ENCODE measurements at regions not wholly inside any gene's neighbourhood (a gene's known extent, or its start where the extent isn't known, plus 50 kb on each side); places are given as distances from the start of the nearest gene placed in this dataset.
"Not testable (repeated sequence)": the region's sequence is repeated elsewhere in the genome, so short reads cannot be mapped to it uniquely, and the experiment has no call there.

DNA sequence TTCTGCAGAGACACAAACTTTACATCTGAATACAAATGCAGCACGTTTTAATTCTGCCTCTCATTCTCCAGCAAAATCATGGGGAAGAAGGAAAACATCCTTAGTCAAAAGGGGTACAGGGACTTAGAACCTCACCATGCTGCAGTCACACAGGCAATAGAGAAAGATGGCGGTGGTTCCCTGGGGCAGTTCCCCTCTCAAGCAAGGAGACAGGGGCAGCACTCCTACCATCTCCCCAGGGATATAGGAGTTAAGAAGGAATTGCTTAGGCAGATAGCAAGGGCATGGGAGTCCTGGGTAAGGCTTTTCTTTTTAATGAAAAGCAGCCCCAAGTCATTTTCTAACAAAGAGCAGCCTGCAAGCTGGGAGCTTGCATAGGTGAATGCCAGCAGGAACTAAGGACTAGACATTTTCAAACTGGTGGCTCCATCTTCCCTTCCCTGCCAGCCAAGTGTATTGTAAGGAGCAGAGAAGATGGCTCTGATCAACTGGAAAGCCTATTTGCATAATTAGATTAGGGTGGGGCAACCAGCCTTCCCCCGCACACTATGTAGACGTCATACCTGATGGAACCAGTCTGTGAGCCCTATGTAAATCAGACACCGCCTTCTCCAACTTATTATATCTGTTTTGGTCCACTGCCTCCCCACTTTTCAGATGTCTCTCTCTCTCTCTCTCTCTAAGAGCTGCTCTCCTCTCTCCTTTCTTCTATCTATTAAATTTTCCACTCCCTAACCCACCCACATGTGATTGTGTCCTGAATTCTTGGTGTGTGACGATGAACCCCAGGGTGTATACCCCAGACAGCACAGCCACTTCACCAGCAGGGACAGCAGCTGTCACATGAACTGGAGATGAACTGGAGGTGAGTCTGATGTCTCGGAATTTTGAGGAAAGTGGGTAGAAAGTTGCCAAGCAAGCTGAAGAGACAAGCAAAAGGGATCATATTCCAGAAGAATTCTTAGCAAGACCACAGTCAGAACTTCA lies 514.5 kb downstream of the IRS2 start:
- DNase-seq: no peak

DNA sequence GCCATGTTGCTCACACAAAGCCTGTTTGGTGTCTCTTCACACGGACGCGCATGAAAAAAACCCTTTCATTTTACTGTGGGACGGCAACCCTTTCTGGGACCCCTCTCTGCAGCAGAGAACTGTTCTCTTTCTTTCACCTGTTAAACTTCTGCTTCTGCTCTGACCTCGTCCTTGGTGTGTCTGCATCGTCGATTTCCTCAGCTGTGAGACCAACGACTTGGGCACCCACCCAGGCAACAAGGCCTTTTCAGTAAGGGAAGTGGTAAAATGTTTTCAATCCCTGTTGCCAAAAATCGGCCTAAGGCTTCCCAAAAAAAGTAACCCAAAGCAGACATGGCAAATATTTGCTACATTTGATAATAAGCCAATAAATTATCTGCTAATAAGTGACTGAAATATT lies 515.3 kb downstream of the IRS2 start:
- peak; percentile 15 for DNase-seq

DNA sequence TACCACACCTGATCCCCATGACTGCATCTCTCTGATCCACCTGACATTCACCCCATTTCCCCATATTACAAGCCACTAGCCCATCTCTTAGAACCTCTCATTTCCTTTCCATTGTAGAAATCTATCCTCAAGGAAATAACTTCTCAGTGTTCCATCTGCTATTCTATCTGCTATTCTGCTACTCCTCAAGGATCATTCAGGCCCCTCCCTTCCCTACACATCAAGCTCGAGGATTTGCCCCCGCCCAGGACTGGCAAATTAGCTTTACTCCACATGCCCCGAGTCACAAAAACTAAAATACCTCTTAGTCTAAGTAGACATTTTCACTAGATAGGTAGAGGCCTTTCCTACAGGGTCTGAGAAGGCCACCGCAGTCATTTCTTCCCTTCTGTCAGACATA lies 517.0 kb downstream of the IRS2 start:
- not testable (repeated sequence) for DNase-seq

DNA sequence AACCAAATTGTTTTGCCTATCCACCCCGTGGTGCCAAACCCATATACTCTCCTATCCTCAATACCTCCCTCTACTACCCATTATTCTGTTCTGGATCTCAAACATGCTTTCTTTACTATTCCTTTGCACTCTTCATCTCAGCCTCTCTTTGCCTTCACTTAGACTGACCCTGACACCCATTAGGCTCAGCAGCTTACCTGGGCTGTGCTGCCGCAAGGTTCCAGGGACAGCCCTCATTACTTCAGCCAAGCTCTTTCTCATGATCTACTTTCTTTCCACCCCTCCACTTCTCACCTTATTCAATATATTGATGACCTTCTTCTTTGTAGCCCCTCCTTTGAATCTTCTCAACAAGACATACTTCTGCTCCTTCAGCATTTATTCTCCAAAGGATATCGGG lies 517.9 kb downstream of the IRS2 start:
- not testable (repeated sequence) for DNase-seq

GRCh38 chr13:109267400-109267799 lies 519.0 kb downstream of the IRS2 start:
- DNase-seq: not testable (repeated sequence)

DNA sequence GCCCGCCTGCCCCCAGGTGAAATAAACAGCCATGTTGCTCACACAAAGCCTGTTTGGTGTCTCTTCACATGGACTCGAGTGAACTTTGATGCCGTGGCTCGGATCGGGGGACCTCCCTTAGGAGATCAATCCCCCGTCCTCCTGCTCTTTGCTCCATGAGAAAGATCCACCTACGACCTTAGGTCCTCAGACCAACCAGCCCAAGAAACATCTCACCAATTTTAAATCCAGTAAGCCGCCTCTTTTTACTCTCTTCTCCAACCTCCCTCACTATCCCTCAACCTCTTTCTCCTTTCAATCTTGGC lies 521.0 kb downstream of the IRS2 start:
- DNase-seq: not testable (repeated sequence)

GRCh38 chr13:109264603-109265437 lies 521.6 kb downstream of the IRS2 start:
- DNase-seq: not testable (repeated sequence)

- DNase-seq: not testable (repeated sequence)
These were observed 528.6 kb downstream of the IRS2 start for GRCh38 chr13:109257761-109258157.

All from fibroblast of skin of right quadriceps (primary cell).